ENCODE measurements at regions not wholly inside any gene's neighbourhood (a gene's known extent, or its start where the extent isn't known, plus 50 kb on each side); places are given as distances from the start of the nearest gene placed in this dataset.

DNA sequence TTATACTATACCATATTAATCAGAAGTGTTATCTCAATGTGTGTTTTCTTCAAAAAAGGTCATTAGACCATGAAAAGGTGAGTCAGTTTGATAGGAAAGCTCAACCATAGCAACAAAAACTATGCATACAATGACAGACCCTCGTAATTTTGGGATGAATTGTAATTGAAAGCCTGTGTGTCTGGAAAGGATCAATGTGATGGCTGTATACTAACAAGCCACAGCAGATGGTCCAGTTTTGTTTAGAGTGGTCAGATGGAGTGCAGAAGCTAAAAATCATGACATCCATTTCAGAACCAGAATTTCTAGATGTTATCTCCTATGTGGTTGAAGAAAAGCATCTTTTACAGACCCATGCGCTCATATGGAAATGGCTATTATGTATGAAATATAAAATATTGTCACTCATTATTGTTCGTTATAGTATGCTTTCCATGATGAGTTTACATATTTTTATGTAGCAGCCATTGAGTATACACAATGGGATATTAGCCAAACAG is 88.3 kb upstream of the CNTNAP2 start (continued):
- TF ChIP-seq, protein P1, sequence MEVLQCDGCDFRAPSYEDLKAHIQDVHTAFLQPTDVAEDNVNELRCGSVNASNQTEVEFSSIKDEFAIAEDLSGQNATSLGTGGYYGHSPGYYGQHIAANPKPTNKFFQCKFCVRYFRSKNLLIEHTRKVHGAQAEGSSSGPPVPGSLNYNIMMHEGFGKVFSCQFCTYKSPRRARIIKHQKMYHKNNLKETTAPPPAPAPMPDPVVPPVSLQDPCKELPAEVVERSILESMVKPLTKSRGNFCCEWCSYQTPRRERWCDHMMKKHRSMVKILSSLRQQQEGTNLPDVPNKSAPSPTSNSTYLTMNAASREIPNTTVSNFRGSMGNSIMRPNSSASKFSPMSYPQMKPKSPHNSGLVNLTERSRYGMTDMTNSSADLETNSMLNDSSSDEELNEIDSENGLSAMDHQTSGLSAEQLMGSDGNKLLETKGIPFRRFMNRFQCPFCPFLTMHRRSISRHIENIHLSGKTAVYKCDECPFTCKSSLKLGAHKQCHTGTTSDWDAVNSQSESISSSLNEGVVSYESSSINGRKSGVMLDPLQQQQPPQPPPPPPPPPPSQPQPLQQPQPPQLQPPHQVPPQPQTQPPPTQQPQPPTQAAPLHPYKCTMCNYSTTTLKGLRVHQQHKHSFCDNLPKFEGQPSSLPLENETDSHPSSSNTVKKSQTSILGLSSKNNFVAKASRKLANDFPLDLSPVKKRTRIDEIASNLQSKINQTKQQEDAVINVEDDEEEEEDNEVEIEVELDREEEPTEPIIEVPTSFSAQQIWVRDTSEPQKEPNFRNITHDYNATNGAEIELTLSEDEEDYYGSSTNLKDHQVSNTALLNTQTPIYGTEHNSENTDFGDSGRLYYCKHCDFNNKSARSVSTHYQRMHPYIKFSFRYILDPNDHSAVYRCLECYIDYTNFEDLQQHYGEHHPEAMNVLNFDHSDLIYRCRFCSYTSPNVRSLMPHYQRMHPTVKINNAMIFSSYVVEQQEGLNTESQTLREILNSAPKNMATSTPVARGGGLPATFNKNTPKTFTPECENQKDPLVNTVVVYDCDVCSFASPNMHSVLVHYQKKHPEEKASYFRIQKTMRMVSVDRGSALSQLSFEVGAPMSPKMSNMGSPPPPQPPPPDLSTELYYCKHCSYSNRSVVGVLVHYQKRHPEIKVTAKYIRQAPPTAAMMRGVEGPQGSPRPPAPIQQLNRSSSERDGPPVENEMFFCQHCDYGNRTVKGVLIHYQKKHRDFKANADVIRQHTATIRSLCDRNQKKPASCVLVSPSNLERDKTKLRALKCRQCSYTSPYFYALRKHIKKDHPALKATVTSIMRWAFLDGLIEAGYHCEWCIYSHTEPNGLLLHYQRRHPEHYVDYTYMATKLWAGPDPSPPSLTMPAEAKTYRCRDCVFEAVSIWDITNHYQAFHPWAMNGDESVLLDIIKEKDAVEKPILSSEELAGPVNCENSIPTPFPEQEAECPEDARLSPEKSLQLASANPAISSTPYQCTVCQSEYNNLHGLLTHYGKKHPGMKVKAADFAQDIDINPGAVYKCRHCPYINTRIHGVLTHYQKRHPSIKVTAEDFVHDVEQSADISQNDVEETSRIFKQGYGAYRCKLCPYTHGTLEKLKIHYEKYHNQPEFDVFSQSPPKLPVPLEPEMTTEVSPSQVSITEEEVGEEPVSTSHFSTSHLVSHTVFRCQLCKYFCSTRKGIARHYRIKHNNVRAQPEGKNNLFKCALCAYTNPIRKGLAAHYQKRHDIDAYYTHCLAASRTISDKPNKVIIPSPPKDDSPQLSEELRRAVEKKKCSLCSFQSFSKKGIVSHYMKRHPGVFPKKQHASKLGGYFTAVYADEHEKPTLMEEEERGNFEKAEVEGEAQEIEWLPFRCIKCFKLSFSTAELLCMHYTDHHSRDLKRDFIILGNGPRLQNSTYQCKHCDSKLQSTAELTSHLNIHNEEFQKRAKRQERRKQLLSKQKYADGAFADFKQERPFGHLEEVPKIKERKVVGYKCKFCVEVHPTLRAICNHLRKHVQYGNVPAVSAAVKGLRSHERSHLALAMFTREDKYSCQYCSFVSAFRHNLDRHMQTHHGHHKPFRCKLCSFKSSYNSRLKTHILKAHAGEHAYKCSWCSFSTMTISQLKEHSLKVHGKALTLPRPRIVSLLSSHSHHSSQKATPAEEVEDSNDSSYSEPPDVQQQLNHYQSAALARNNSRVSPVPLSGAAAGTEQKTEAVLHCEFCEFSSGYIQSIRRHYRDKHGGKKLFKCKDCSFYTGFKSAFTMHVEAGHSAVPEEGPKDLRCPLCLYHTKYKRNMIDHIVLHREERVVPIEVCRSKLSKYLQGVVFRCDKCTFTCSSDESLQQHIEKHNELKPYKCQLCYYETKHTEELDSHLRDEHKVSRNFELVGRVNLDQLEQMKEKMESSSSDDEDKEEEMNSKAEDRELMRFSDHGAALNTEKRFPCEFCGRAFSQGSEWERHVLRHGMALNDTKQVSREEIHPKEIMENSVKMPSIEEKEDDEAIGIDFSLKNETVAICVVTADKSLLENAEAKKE (CRISPR knock-in tag; IDR thresholded peaks at IDR 0.05), result no peak

GRCh38 chr7:146027243-146027642 is 89.4 kb upstream of the CNTNAP2 start:
- Mint-ChIP-seq H3K27me3 (ENCODE audit: insufficient read depth, low read depth, poor library complexity) (peaks cover 1% of the 10 kb centered on the region), H3K4me3 (no peak overlapping the region), H3K4me1 (no peaks in the 10 kb centered on the region), H3K36me3 (ENCODE audit: low read depth) (peaks cover 6% of the 10 kb centered on the region; the same call in 2 of the 3 replicates), H3K27ac (no peak overlapping the region), H3K9me3 (peaks cover 61% of the 10 kb centered on the region)
- H3F3A ChIP-seq (replicated peaks; ENCODE audit: low read depth), result no peaks in the 10 kb centered on the region
- DNase-seq (ENCODE audit: low spot score) (no peak), ATAC-seq (no peak)
- no peak overlapping the region for H3K4me3 ChIP-seq
- no peak overlapping the region for H3K27ac ChIP-seq (ENCODE audit: low read depth)
- no peaks in the 10 kb centered on the region for H3K4me1 ChIP-seq (ENCODE audit: insufficient read depth)
- no peaks in the 10 kb centered on the region; the same call in 1 of the 2 replicates for H3K36me3 ChIP-seq (ENCODE audit: insufficient read depth)
- no peaks in the 10 kb centered on the region for H4K20me1 ChIP-seq (replicated peaks; ENCODE audit: insufficient read depth)
- H3K27me3 ChIP-seq (ENCODE audit: insufficient read depth), result no peaks in the 10 kb centered on the region
- H3K79me2 ChIP-seq (replicated peaks; ENCODE audit: insufficient read depth), result no peaks in the 10 kb centered on the region
- no peak overlapping the region for H3K4me2 ChIP-seq
- no peaks in the 10 kb centered on the region for H3K9me2 ChIP-seq (ENCODE audit: insufficient read depth)
- H2AFZ ChIP-seq, result no peak overlapping the region
- TF ChIP-seq, protein P2, sequence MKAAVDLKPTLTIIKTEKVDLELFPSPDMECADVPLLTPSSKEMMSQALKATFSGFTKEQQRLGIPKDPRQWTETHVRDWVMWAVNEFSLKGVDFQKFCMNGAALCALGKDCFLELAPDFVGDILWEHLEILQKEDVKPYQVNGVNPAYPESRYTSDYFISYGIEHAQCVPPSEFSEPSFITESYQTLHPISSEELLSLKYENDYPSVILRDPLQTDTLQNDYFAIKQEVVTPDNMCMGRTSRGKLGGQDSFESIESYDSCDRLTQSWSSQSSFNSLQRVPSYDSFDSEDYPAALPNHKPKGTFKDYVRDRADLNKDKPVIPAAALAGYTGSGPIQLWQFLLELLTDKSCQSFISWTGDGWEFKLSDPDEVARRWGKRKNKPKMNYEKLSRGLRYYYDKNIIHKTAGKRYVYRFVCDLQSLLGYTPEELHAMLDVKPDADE (IDR thresholded peaks at IDR 0.05), result no peak
- TF ChIP-seq EZH2phosphoT487 (IDR thresholded peaks at IDR 0.05; ENCODE audit: unreplicated experiment) (no peak), ZNF331 (CRISPR knock-in tag; IDR thresholded peaks at IDR 0.05; ENCODE audit: low read depth) (no peak), ZNF114 (CRISPR knock-in tag; IDR thresholded peaks at IDR 0.05) (no peak)
- TF ChIP-seq, protein P1 (CRISPR knock-in tag; IDR thresholded peaks at IDR 0.05), result no peak

Measured in GM23338 (cell line).